ENCODE measurements at regions not wholly inside any gene's neighbourhood (a gene's known extent, or its start where the extent isn't known, plus 50 kb on each side); places are given as distances from the start of the nearest gene placed in this dataset.

DNA sequence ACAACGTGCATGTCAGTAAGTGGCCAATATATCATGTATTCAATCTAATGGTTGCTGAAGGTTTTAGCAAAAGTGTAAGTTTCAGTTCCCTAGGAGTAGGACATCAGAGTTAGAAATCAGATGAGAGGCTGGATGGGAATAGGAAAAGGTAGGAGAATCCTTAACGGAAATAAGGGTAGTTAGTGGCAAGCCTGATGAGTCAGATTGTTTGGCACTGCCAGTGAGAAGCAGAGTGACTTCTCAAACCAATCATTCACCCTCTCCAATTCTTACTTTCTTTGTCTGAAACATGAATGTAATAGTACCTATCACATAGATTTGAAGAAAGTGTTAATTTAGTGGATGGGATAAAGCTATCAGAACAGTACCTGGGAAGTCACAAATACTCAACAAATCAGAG is 894.0 kb downstream of the NTRK3 start:
- TF ChIP-seq ZFX (IDR thresholded peaks at IDR 0.05) = no peak
- TF ChIP-seq, protein P1, sequence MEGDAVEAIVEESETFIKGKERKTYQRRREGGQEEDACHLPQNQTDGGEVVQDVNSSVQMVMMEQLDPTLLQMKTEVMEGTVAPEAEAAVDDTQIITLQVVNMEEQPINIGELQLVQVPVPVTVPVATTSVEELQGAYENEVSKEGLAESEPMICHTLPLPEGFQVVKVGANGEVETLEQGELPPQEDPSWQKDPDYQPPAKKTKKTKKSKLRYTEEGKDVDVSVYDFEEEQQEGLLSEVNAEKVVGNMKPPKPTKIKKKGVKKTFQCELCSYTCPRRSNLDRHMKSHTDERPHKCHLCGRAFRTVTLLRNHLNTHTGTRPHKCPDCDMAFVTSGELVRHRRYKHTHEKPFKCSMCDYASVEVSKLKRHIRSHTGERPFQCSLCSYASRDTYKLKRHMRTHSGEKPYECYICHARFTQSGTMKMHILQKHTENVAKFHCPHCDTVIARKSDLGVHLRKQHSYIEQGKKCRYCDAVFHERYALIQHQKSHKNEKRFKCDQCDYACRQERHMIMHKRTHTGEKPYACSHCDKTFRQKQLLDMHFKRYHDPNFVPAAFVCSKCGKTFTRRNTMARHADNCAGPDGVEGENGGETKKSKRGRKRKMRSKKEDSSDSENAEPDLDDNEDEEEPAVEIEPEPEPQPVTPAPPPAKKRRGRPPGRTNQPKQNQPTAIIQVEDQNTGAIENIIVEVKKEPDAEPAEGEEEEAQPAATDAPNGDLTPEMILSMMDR (conservative IDR thresholded peaks at IDR 0.05) = no peak
- no peak overlapping the region for H3K27ac ChIP-seq

DNA sequence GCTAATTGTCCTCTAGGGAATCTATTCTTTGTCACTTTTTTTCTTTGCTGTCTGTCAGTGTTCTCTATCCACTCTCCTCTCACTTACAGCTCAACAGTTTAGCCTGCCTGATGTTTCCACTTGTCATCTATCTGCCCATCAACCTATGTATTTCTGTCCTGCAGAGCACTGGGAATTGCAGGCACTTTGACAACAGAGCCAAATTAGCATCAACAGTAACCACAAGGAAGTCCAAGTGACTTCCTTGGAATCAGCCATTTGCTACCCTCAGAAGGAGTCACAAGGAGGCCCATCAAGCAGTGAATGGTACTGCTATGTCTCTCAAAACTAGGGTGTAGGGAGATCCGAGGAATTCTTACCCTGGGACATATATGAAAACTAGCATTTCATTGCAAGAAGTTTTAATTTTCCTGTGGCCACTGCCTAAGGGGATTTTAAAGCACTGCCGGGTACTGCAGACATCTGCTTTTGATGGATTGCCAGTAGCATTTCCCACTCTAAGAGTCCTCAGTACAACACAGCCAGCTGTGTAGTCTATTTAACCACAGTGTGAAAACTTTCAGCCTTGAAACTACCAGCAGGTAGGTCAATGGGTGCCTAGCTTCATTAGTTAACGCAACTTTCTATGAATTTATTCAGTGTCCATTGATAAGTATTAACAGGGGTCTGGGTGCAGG is 898.8 kb downstream of the NTRK3 start:
- TF ChIP-seq, protein P1 (conservative IDR thresholded peaks at IDR 0.05) = no peak
- TF ChIP-seq ZFX (IDR thresholded peaks at IDR 0.05) = no peak
- no peak overlapping the region for H3K27ac ChIP-seq

DNA sequence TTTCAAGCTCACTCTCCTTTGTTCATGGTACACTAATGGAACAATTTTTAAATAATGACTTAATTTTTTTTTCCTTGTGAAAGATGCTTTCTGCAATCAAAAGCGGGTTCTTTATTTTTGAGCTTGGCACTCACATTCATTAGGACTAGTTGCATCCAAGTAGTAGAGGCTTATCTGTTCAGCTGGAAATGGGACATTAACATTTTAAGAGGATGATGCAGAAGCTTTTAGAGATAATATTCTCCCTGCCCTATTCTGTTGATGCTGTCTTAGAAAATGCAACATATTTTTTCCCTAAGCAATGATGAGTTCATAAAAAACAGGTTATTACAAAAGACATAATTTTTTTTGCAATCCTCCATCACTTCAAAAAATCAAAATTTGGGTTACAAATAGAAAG is 900.6 kb downstream of the NTRK3 start:
- no peak overlapping the region for H3K27ac ChIP-seq
- TF ChIP-seq, protein P1 (conservative IDR thresholded peaks at IDR 0.05) = no peak
- no peak for TF ChIP-seq ZFX (IDR thresholded peaks at IDR 0.05)

DNA sequence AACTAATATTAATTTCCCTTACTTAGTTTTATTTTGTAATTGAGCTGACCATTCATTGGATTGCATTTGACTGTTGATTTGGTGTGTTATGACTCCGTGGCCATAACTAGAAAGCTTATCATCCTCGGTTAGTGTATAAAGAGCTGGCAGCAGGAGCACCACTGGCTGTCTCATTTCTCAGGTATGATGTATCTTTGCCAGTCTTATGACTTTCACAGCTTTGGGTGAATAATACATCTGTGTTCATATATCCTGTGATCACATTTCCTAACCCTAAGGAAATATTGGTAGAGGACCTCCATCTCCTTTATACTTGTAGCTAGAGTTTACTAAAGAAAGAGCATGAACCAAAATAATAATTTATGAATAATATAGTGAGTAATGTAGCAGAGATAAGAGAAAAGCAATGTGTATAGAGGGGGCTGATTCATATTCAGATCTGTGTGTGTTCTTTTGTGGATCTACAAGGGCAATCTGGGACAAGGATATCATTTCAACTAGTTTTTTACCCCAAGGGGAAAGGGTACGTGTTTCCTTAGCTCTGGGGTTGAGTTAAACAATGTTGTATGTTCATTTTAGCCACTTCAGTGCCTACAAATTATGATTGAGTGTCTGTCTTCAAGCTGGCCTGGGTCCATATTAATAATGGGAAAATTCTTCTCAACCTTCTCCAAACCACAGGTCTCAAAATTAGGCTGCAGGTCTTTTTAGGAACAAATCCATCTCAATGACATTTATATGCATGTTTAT is 901.7 kb downstream of the NTRK3 start:
- no peak overlapping the region for H3K27ac ChIP-seq
- TF ChIP-seq, protein P1 (conservative IDR thresholded peaks at IDR 0.05) = no peak
- TF ChIP-seq ZFX (IDR thresholded peaks at IDR 0.05) = no peak

DNA sequence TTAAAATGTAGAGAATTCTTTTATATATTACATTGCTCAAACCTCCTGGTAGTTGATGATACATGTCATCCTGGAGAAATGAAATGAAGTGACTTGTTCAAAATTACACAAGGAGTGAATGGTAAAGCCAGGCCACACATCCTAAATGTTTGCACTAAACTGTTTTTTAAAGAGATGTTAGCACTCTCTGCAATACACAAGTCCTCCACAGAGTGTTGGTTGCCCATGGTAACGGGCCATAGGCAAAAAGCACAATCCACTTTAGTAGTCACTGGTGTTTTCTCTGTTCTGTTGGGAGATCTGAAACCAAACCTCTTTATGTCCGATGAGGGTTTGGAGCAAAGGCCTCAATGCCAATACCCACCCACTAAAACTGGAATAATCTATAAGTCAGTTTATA is 907.4 kb downstream of the NTRK3 start:
- TF ChIP-seq, protein P1 (conservative IDR thresholded peaks at IDR 0.05) = no peak
- TF ChIP-seq ZFX (IDR thresholded peaks at IDR 0.05) = no peak
- no peak overlapping the region for H3K27ac ChIP-seq

DNA sequence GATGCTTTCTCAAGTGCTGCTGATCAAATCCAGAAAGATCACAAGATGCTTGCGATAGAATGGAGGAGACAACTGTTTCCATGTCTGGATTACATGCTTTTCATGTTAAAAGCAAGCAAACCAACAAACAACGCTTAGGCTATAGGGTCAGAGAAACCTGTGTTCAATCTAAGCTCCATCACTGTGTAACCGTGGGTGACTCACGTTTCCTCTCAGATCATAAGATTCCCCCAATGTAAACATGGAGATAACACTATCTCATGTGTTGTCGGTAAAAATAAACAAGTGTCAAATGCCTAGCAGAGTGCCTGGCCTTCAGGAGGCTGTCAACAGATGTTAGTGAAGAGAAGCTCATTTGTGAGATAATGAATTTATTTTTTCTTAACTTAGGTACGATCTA is 907.8 kb downstream of the NTRK3 start:
- TF ChIP-seq, protein P1 (conservative IDR thresholded peaks at IDR 0.05) = no peak
- TF ChIP-seq ZFX (IDR thresholded peaks at IDR 0.05) = no peak
- H3K27ac ChIP-seq = no peak overlapping the region

DNA sequence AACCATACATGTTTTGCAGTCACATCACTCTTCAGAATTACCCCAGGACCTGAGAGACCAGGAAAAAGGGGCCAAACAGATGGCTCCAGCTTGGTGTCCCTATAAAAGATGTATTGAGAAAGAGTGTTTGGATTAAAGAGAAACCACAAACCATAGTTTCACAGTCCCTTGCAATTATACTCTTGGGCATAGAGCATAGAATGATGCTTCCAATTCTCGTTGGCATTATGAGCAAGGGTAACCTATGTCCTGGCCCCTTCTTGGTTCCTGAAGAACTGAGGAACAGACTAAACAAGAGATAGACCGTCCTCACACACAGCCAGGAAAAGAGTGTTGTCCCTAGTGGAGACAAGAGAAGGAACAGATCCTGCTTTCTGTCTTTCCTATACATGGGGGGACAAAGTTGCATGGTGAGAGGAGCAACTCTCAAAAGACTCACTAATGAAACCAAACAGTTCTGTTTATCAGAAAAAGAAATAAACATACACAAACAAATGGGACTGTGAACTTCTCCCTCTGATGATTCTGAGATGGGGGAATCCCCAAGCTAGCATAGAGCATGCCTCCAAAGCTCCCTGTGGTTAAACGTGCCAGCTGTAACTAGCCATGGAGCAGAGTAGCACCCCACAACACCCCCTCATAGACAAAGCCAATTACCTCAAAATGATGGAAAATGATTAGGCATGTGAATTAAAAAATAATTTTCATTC is 908.6 kb downstream of the NTRK3 start:
- no peak for TF ChIP-seq ZFX (IDR thresholded peaks at IDR 0.05)
- TF ChIP-seq, protein P1 (conservative IDR thresholded peaks at IDR 0.05) = no peak
- H3K27ac ChIP-seq = no peak overlapping the region

Data from C4-2B (cell line).